Right ventricle myocardium inferior (tissue), 1 donor: ENCODE measurements at regions not wholly inside any gene's neighbourhood (a gene's known extent, or its start where the extent isn't known, plus 50 kb on each side); places are given as distances from the start of the nearest gene placed in this dataset.
A peak's percentile ranks its signal among the peaks of the same experiment; 100 is the strongest.
"Not testable (repeated sequence)": the region's sequence is repeated elsewhere in the genome, so short reads cannot be mapped to it uniquely, and the experiment has no call there.

ENCODE experiments used
- ATAC-seq: fragments of 200-7000 bp; cut with Tn5 transposase; one replicate; pipeline ENCODE4 v1.9.1; 2020; ENCODE audit warnings: mild to moderate bottlenecking, moderate library complexity
- DNase-seq: peaks from one replicate; pipeline ENCODE4 v3.0.0; 2021; ENCODE audit errors: missing footprints
- intact Hi-C: fragments of 100-400 bp; cut with DNase I; formaldehyde crosslinking; loops from one replicate; pipeline ENCODE4 v1.11.0; 2022
- donor health status: DM: no; HTN: yes; CAD: no; lungs with severe emphysema.

DNA sequence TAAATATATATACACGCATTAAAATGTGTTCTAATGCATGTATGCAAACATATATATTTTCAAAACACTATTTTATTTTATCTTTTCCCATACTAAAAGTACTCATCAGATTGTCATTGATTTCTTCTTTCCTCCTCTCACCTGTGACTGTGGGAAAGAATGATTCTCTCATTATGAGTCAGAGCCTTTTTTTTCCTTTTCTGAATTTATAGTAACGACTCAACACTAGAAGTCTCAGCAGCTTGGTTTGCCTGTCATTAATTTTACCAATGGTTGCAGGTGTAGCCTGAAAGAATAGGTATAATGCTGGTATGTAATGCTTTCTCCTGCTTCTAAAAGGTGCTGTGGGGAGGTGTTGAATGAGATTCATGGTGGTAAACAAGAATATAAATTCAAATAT, 328.7 kb downstream of the UTRN start:
- no peak for ATAC-seq
- intact Hi-C loops, result no loop called here
- DNase-seq, result no peak

DNA sequence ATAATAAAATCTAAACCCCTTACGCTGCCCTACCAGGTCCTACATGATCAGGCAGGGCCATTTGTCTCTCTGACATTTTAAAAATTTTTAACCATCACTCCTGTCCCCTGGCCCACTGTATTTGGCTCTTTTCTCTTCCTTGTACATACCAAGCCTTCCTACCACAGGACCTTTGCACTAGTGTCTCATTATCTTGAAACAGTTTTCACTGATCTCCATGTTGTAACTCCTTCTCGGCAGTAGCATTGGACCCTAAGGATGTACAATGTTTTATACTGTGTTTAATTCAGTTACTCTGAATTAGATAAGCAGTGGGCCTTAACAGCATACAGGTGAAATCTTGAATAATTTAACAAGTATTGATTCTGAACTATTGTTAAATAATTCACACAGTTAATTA, 330.7 kb downstream of the UTRN start:
- intact Hi-C loops, result no loop called here
- no peak for ATAC-seq
- no peak for DNase-seq

DNA sequence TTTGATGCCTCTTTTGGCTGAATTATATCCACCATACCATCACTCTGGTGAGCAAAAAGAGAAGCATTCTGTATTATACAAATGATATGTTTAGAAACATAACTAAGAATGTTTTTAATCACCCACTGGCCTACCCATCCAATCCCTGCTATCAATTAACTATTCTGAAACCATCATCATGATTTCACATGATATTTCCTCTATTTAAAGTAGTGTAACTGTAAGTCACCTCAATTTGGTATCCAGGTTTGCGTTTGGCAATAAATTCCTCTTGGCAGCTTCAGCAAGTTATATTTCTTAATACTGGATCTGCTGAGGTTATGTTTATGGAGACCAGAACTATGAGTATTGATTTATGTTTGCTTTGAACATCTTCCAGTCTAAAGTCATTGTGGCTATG, 332.1 kb downstream of the UTRN start:
- DNase-seq, result no peak
- intact Hi-C loops, result no loop called here
- no peak for ATAC-seq

DNA sequence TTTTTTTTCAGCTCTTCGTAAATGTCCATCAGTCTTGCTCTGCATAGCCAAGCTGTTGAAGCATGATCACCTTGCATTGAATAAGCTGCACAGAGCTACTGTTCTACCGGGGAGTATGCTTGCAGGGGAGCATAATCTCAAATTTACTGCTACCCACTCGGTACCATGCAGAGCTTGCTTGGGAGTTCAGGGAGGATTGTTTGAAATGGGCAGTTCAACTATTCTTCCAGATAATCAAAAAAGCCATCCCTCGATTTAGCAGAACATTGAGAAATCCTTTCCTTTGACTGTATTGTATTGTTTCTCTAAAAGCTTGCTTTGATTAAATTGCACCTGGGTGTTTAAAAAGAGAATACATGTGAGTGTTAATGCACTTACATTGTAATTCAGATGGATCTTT, 332.6 kb downstream of the UTRN start:
- DNase-seq (no peak), ATAC-seq (no peak)
- intact Hi-C loops, result no loop called here

DNA sequence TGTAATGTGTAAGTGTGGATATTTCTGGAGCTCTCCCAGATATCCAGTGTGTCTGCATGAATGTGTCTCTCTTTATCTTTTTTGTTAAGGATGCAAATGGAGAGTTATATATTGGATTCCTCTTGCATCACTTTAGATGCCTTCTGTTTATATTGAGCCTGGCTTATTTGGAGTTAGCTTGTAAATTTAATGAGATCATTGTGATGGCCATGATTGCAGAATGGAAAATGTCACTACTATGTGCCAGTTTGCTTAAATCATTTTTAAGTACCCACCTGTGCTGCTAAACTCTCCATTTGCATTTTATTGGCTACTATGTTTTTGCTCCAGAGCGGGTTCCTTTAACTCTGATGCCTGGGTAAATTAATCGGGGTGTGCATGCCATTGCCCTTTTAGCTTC, 334.8 kb downstream of the UTRN start:
- DNase-seq, result no peak
- intact Hi-C loops, result no loop called here
- ATAC-seq, result no peak

DNA sequence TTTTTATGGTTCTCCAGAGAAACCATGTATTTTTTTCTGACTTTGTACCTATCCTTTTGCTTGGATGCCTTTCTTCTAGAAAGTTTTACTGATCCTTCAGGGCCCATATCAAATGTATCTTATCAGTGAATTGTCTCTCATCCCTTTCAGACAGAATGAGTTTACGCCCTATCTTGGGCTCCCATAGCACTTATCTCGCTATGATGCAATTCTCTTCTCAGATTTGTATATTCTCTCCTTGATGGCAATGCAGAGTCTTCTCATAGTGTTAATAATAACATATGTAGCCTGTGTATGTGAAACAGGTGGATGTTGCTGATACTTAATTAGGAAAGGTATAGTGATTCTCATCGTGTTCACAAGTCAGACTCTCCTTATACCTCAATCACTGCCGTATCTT, 336.2 kb downstream of the UTRN start:
- DNase-seq, result no peak
- no peak for ATAC-seq
- intact Hi-C loops, result no loop called here

DNA sequence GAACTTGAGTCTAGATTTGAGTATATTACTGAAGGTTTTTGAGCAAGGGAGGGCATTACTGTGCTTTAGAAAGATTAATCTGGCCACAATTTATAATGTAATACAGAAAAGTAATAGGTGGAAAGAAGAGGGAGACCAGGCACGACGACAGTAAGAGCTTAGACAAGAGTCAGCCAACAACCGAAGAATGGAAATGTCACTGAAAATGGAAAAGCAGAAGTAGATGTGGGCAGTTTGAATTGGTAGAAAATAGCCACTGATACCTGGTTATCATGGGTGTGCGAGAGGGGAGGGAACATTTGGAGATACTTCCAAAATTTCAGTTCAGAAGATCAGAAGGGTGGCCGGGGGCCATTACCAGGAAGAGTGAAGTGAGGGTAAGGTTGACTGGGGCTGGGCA, 339.1 kb downstream of the UTRN start:
- ATAC-seq (no peak), DNase-seq (no peak)

DNA sequence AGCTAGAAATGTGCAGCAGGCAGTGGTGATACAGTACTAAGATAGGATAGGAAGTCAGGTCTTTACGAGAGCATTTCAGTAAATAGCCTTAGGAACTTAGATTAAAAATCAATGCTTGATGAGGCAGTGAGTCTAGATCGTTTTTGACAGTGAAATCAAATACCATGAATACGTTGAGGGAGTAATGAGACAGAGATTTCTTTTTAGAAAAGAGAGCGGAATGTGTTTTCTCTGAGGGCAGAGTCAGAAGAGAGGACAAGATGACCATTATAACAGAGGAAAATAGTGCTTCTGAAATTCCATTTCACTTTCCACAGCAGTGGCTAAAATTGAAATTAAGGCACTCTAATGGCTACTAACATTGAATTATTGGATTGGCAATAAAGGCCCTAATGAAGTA, 339.6 kb downstream of the UTRN start:
- DNase-seq (no peak), ATAC-seq (no peak)
- intact Hi-C loops, result no loop called here

More for the DNA sequence above, 339.1 kb downstream of the UTRN start:
- intact Hi-C loops, result no loop called here

DNA sequence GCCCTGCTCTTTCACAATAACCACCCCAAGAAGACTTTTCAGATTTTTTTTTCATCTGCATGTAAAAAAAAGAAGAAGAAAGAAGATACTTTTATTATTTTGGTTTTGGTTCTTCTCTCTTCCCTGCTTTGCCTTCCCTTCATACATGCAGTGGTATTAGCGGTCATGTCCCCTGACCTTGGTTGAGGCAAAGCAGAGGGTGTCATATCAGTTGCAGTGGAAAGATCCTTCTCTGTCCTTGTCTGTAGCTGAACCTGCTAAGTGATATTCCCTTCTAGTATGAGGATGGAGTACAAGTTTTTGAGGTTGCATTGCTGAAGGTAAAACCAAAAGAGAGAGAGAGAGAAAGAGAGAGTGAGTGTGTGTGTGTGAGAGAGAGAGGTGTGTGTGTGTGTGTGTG, 345.7 kb downstream of the UTRN start:
- intact Hi-C loops, result no loop called here
- ATAC-seq (no peak), DNase-seq (no peak)

DNA sequence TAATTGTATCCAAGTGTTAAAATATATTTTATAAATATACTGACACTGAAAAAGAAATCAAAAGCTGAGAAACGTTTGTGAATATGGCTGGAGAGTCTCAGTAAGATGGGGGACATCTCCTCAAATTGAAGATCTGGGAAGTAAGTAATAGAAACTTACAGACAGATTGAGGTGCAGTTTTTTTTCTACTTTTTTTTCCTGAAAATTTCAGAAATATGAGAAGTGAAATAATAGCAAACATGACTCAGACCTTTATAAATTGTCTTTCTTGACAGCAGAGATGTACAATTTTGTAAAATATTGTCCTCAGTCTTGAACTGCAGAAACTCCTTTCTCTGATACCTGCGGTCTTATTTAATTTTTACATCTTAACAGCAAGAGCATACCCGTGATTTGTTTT, 347.1 kb downstream of the UTRN start:
- intact Hi-C loops, result no loop called here
- no peak for DNase-seq
- no peak for ATAC-seq

DNA sequence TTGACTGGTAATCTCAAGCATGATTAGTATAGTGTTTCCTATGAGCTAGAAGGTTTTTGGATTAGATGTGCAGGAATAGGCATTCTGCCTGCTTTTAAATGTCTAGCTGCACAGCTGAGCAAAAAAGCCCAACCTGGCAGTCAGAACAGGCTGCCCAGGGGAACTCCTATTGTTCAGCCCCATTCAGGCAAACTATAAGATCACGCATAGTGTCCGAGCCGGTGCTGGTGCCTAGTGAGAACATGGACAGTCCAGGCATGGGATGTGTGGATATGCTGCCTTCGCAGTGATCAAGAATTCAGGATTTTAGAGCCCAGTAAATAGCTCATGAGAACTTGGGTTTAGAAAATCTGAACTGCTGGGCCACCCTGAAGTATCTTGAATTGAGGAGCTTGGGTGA, 348.8 kb downstream of the UTRN start:
- DNase-seq (peak; percentile 62), ATAC-seq (no peak)
- intact Hi-C loops, result no loop called here

DNA sequence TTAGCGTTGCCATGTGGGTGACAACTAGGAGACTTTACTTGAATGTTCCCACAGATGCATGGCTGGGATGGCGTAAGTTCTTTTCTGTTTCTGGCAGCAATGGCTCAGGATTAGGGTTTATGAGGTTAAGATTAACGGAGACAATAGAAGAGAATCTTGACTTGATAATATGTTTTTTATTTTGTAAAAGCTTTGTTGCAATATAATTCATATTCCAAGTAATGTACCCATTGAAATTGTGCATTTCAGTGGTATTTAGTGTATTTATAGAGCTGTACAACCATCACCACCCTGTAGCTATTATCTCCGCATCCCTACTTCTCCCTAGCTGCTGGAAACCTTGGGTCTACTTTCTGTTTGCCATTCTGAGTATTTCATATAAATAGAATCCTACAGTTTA, 349.2 kb downstream of the UTRN start:
- intact Hi-C loops, result no loop called here
- no peak for DNase-seq
- ATAC-seq, result no peak

DNA sequence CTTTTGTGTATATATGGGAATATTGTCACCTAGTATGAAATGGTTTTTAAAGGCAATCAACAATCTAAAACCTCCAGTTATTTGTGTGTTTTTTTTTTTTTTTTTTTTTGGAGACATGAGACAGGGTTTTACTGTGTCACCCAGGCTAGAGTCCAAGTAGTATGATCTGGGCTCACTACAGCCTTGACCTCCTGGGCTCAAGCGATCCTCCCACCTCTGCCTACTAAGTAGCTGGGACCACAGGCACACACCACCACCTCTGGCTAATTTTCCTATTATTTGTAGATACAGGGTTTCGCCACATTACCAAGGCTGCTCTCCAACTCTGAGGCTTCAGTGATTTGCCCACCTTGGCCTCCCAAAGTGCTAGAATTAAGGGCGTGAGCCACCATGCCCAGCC, 349.9 kb downstream of the UTRN start:
- ATAC-seq (no peak), DNase-seq (no peak)
- intact Hi-C loops, result no loop called here

DNA sequence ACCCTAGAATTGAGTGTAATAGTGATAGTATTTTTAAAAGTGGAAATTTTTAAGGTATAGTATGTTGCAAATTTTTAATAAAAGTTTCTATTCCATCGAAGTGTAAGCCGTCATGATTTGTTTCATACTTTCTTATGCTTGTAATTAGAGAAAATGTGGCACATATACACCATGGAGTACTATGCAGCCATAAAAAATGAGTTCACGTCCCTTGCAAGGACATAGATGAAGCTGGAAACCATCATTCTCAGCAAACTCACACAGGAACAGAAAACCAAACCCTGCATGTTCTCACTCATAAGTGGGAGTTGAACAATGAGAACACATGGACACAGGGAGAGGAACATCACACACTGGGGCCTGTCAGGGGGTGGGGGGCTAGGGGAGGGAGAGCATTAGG, 350.9 kb downstream of the UTRN start:
- ATAC-seq, intact Hi-C loops, DNase-seq: not testable (repeated sequence)

DNA sequence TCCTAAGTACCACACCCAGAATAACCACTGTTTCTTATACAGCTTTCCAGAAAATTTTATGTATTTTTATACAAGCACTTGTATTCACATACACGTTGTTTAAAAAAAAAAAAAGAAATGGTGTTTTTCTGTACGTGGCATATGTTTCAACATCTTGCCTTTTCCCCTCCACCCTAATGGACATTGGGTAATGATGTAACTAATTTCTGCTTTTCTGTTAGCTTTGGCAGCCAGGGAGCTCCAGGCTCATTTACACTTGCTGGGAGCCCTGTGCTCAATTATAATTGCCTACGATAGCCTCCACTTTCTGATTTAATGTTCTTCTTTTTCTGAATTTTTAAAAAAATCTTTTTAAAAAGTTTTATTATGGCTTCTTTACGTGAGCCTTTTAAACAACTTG, 352.4 kb downstream of the UTRN start:
- intact Hi-C loops, result no loop called here
- ATAC-seq (no peak), DNase-seq (no peak)

DNA sequence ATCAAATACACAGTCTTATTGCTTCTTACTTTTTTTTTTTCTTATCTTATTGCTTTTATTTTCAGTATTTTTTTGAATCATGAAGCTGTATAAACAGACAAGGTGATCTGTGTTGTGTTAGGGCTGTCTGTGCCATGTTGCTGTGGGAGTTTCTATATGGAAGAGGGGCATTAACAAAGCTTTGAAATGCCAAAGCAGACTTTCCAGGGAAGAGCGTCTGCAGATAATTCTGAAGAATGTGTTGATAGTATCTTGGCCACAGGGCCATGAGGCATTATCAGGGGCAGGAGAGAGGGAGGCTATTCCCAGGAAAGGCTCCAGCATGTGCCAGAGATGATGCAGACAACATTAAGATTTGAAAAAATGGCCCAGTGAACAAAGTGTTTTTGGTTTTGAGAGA, 354.5 kb downstream of the UTRN start:
- intact Hi-C loops, result no loop called here
- no peak for DNase-seq
- no peak for ATAC-seq

DNA sequence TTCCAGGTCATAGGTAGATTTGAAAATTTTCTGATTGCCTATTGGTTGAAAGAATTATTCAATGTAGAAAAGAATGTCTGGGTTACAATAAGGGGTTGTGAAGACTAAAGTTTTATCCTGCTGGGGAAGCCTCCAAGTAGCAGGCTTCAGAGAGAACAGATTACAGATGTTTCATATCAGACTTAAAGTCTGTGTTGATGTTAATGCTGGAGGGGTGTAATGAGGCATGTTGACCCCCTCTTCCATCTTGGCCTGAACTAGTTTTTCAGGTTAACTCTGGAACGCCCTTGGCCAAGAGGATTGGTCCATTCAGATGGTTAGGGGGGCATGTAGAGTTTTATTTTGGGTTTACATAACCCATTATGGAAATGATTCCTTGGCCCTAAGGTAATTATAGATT, 356.2 kb downstream of the UTRN start:
- no peak for DNase-seq
- intact Hi-C loops, result no loop called here
- ATAC-seq, result no peak

DNA sequence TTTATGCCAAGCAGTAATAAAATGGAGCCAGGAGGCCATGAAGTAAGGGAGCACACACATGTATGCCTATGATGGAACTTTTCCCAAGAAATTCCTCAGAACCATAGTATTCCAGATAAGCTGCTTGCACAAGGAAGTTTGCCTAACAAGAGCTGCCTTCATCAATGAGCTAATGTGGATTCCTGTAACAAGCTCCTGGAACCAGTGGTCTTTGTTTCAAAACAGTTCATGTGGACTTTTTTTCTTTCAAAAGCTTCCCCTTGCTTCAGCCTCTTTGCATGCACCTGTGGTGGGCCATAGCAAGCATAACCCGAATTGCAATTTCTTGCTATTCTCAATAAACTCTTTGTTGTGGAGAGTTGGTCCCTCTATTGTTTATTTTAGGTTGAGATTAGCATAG, 359.6 kb downstream of the UTRN start:
- intact Hi-C loops, result no loop called here
- ATAC-seq (no peak), DNase-seq (no peak)

DNA sequence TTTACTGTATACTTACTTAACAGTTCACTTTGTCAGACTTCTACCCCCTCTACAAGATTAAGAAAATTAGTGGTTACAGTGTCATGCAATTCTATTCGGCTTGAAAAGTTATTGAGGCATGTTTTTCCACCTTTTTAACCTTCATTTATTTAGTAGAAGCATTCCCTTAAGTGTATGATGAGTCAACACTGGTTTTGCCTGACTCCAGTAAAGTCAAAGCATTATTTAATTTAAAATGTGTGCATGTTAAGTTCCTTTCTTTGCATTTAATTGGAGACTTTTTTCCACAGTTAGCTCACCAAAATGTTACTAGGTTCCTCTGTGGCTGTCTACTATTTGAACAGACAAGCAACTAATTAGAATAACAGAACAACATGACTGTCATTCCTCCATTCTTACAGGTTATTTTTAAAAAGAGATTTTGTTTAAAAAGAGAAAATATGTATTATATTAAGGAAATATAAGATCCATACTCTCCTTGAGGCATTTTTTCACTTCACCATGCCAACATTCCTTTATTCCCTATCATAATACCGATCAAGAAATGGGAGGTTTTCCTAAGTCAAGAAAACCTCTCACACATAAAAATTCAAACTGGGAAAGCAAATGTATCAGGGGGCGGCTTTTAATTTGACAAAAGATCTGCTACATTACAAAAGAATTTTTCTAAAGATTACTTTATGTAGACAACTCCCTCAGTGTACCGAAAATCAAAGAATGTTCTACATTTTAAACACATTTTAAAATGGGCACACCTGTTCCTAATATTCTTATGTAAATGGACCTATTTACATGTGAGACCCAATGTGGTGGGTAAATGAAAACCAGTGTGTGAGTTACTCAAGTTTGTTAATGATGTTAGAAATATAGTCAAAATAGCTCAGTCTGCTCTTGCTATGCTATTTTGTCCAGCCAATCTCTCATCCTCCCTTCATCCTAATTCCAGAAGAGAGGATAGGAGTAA, 361.2 kb downstream of the UTRN start:
- intact Hi-C loops, result no loop called here
- ATAC-seq, result no peak
- no peak for DNase-seq

DNA sequence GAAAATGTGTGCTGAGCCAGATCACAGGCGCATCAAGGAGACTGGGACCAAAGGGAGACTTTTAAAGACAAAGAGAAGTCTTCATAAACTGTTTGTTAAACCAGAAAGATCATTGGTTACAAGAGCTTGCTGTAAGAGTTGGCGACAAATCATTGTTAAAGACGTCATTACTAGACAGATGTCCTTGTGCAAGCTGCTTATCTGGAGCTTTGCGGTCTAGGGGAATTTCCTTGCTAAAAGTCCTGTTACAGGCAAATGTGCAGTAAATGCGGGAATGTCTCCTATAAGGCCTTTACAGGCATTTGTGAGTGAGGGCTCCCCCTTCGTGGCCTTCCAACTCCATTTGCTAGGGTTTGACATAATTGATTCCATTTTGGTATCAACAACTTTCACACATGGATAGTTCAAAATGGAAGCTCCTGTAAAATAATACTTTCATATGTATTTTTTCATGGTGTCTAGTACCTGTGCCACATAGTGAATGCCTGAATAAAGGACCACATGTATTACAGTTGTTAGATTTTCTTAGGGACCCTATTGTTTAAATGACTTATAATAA, 362.4 kb downstream of the UTRN start:
- DNase-seq (no peak), ATAC-seq (no peak)
- intact Hi-C loops, result no loop called here
